ENCODE measurements at regions not wholly inside any gene's neighbourhood (a gene's known extent, or its start where the extent isn't known, plus 50 kb on each side); places are given as distances from the start of the nearest gene placed in this dataset.
"Not testable (repeated sequence)": the region's sequence is repeated elsewhere in the genome, so short reads cannot be mapped to it uniquely, and the experiment has no call there.

GRCh38 chr11:45411228-45411946, 125.2 kb upstream of the SYT13 start:
- DNase-seq (ENCODE audit: low read depth in 4 of 4, low spot score in 1 of 4): no peak

GRCh38 chr11:45410391-45411227, 124.5 kb upstream of the SYT13 start:
- DNase-seq (ENCODE audit: low read depth in 4 of 4, low spot score in 1 of 4): no peak

GRCh38 chr11:45409587-45409986, 123.4 kb upstream of the SYT13 start:
- no peak for DNase-seq (ENCODE audit: low read depth in 4 of 4, low spot score in 1 of 4)

GRCh38 chr11:45407226-45407625, 121.1 kb upstream of the SYT13 start:
- no peak for DNase-seq (ENCODE audit: low read depth in 4 of 4, low spot score in 1 of 4)

- DNase-seq (ENCODE audit: low read depth in 4 of 4, low spot score in 1 of 4): no peak
Measured at GRCh38 chr11:45405916-45406670, 120.0 kb upstream of the SYT13 start.

- DNase-seq (ENCODE audit: low read depth in 4 of 4, low spot score in 1 of 4): not testable (repeated sequence)
Measured at GRCh38 chr11:45403521-45403920, 117.4 kb upstream of the SYT13 start.

- DNase-seq (ENCODE audit: low read depth in 4 of 4, low spot score in 1 of 4): no peak
Measured at GRCh38 chr11:45402049-45402630, 116.0 kb upstream of the SYT13 start.

- DNase-seq (ENCODE audit: low read depth in 4 of 4, low spot score in 1 of 4): no peak
Measured at GRCh38 chr11:45400591-45400990, 114.5 kb upstream of the SYT13 start.

- no peak for DNase-seq (ENCODE audit: low read depth in 4 of 4, low spot score in 1 of 4)
Measured at GRCh38 chr11:45399166-45399565, 113.0 kb upstream of the SYT13 start.

GRCh38 chr11:45398325-45398724, 112.2 kb upstream of the SYT13 start:
- no peak for DNase-seq (ENCODE audit: low read depth in 4 of 4, low spot score in 1 of 4)

GRCh38 chr11:45396394-45396793, 110.3 kb upstream of the SYT13 start:
- DNase-seq (ENCODE audit: low read depth in 4 of 4, low spot score in 1 of 4): no peak

- DNase-seq (ENCODE audit: low read depth in 4 of 4, low spot score in 1 of 4): no peak
Measured at GRCh38 chr11:45395947-45396346, 109.8 kb upstream of the SYT13 start.

GRCh38 chr11:45395421-45395820, 109.3 kb upstream of the SYT13 start:
- DNase-seq (ENCODE audit: low read depth in 4 of 4, low spot score in 1 of 4): no peak

- no peak for DNase-seq (ENCODE audit: low read depth in 4 of 4, low spot score in 1 of 4)
Measured at GRCh38 chr11:45394294-45395085, 108.3 kb upstream of the SYT13 start.

- DNase-seq (ENCODE audit: low read depth in 4 of 4, low spot score in 1 of 4): no peak
Measured at GRCh38 chr11:45393826-45394225, 107.7 kb upstream of the SYT13 start.

- no peak for DNase-seq (ENCODE audit: low read depth in 4 of 4, low spot score in 1 of 4)
Measured at GRCh38 chr11:45393334-45393733, 107.2 kb upstream of the SYT13 start.

- no peak for DNase-seq (ENCODE audit: low read depth in 4 of 4, low spot score in 1 of 4)
Measured at GRCh38 chr11:45392591-45393091, 106.5 kb upstream of the SYT13 start.

- DNase-seq (ENCODE audit: low read depth in 4 of 4, low spot score in 1 of 4): no peak
Measured at GRCh38 chr11:45392154-45392553, 106.0 kb upstream of the SYT13 start.

GRCh38 chr11:45391168-45391850, 105.2 kb upstream of the SYT13 start:
- no peak for DNase-seq (ENCODE audit: low read depth in 4 of 4, low spot score in 1 of 4)

GRCh38 chr11:45390407-45390806, 104.3 kb upstream of the SYT13 start:
- DNase-seq (ENCODE audit: low read depth in 4 of 4, low spot score in 1 of 4): no peak
